ENCODE measurements at regions not wholly inside any gene's neighbourhood (a gene's known extent, or its start where the extent isn't known, plus 50 kb on each side); places are given as distances from the start of the nearest gene placed in this dataset.

DNA sequence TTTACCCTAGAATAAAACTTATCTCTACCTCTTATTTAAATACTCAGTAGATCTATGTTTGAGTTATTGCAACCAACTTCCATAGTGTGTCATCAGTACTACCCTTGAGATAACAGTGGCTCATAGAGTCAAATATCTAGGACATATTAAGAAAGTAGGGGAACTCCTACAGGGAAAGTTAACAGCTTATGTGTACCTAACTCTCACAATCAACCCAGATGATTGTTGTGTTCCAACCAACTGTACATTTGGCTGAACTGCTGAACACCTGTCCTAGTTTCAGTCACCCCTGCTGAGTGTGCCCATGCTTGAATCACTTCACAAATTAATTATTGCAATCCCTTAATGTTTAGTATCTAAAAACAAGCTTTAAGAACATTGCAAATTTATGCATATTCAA, 244.2 kb upstream of the GRID2 start:
- no peaks in the 10 kb centered on the region for H3K27me3 ChIP-seq (ENCODE audit: insufficient read depth, low read length, poor library complexity)
- no peak overlapping the region for H3K27ac ChIP-seq (ENCODE audit: low read length)
- DNase-seq (no peak), ATAC-seq (ENCODE audit: insufficient read depth, low read depth) (no peak)
- H3K36me3 ChIP-seq (ENCODE audit: insufficient read depth, low read length) = no peaks in the 10 kb centered on the region
- H3K9me3 ChIP-seq (ENCODE audit: insufficient read depth, low read length, severe bottlenecking) = no peaks in the 10 kb centered on the region
- no peak overlapping the region for H3K9ac ChIP-seq (ENCODE audit: low read depth, low read length)
- no peak for TF ChIP-seq EZH2 (IDR thresholded peaks at IDR 0.05; ENCODE audit: borderline replicate concordance, low read depth, low read length, severe bottlenecking)
- TF ChIP-seq, protein P1, sequence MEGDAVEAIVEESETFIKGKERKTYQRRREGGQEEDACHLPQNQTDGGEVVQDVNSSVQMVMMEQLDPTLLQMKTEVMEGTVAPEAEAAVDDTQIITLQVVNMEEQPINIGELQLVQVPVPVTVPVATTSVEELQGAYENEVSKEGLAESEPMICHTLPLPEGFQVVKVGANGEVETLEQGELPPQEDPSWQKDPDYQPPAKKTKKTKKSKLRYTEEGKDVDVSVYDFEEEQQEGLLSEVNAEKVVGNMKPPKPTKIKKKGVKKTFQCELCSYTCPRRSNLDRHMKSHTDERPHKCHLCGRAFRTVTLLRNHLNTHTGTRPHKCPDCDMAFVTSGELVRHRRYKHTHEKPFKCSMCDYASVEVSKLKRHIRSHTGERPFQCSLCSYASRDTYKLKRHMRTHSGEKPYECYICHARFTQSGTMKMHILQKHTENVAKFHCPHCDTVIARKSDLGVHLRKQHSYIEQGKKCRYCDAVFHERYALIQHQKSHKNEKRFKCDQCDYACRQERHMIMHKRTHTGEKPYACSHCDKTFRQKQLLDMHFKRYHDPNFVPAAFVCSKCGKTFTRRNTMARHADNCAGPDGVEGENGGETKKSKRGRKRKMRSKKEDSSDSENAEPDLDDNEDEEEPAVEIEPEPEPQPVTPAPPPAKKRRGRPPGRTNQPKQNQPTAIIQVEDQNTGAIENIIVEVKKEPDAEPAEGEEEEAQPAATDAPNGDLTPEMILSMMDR (IDR thresholded peaks at IDR 0.05; ENCODE audit: borderline replicate concordance, extremely low read depth, low read length, poor library complexity, severe bottlenecking) = no peak
- no peaks in the 10 kb centered on the region for H4K20me1 ChIP-seq (ENCODE audit: insufficient read depth, low read length)
- no peaks in the 10 kb centered on the region for H3K4me1 ChIP-seq (ENCODE audit: insufficient read depth, low read length)
- H3K4me3 ChIP-seq (ENCODE audit: low read depth in 1 of 2, low read length in 2 of 2) = no peak overlapping the region
- H3K79me2 ChIP-seq (ENCODE audit: insufficient read depth, low read length) = no peaks in the 10 kb centered on the region
- no peak overlapping the region for H2AFZ ChIP-seq (ENCODE audit: low read depth, low read length)
- no peak overlapping the region for H3K4me2 ChIP-seq (ENCODE audit: insufficient read depth, low read length)

DNA sequence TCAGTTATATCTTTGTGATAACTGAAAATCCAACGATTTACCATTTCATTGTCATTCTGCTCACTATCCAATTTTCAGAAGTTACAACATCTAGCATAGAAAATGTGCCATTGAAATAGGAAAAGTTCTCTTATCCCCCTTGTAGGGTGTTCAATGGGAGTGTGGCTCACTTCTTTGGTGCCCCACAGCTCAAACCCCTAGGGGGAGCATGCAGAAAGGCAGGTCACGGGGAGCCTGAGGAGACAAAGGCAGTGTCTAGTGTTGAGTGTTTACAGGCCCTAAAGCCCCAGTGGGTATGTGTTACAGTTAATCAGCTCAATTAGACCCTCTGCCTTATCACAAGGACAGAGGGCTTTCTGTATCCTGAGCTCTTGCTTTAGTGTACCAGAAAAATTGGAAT, 243.4 kb upstream of the GRID2 start:
- H3K27me3 ChIP-seq (ENCODE audit: insufficient read depth, low read length, poor library complexity) = no peaks in the 10 kb centered on the region
- no peaks in the 10 kb centered on the region for H3K4me1 ChIP-seq (ENCODE audit: insufficient read depth, low read length)
- DNase-seq (no peak), ATAC-seq (ENCODE audit: insufficient read depth, low read depth) (no peak)
- no peaks in the 10 kb centered on the region for H3K36me3 ChIP-seq (ENCODE audit: insufficient read depth, low read length)
- no peak overlapping the region for H3K9ac ChIP-seq (ENCODE audit: low read depth, low read length)
- H3K27ac ChIP-seq (ENCODE audit: low read length) = no peak overlapping the region
- no peaks in the 10 kb centered on the region for H4K20me1 ChIP-seq (ENCODE audit: insufficient read depth, low read length)
- no peaks in the 10 kb centered on the region for H3K9me3 ChIP-seq (ENCODE audit: insufficient read depth, low read length, severe bottlenecking)
- no peak overlapping the region for H3K4me2 ChIP-seq (ENCODE audit: insufficient read depth, low read length)
- H2AFZ ChIP-seq (ENCODE audit: low read depth, low read length) = no peak overlapping the region
- H3K4me3 ChIP-seq (ENCODE audit: low read depth in 1 of 2, low read length in 2 of 2) = no peak overlapping the region
- no peaks in the 10 kb centered on the region for H3K79me2 ChIP-seq (ENCODE audit: insufficient read depth, low read length)
- no peak for TF ChIP-seq EZH2 (IDR thresholded peaks at IDR 0.05; ENCODE audit: borderline replicate concordance, low read depth, low read length, severe bottlenecking)
- TF ChIP-seq, protein P1 (IDR thresholded peaks at IDR 0.05; ENCODE audit: borderline replicate concordance, extremely low read depth, low read length, poor library complexity, severe bottlenecking) = no peak

DNA sequence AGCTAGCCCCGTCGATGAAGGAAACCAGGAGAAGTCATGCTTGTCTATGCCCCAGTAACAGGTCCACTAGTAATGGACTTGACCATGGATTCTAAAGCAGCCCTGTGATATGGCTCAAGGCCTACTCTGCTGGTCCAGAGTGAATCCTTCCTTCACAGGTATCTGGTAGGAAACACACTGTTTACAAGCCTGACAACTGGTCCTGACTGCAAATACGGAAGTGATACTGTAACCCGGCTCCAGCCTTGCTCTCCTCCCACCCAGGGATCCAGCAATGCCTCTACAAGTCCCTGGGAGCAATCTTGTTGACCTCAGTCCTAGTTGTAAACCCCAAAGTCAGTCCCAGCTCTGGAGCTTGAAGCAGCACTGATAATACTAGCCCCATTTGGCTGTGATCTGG, 239.2 kb upstream of the GRID2 start:
- no peak overlapping the region for H3K27ac ChIP-seq (ENCODE audit: low read length)
- no peak overlapping the region for H3K4me2 ChIP-seq (ENCODE audit: insufficient read depth, low read length)
- H2AFZ ChIP-seq (ENCODE audit: low read depth, low read length) = no peak overlapping the region
- H3K9me3 ChIP-seq (ENCODE audit: insufficient read depth, low read length, severe bottlenecking) = no peaks in the 10 kb centered on the region
- H3K4me3 ChIP-seq (ENCODE audit: low read depth in 1 of 2, low read length in 2 of 2) = no peak overlapping the region
- no peaks in the 10 kb centered on the region for H4K20me1 ChIP-seq (ENCODE audit: insufficient read depth, low read length)
- H3K9ac ChIP-seq (ENCODE audit: low read depth, low read length) = no peak overlapping the region
- H3K36me3 ChIP-seq (ENCODE audit: insufficient read depth, low read length) = no peaks in the 10 kb centered on the region
- no peaks in the 10 kb centered on the region for H3K27me3 ChIP-seq (ENCODE audit: insufficient read depth, low read length, poor library complexity)
- no peak for TF ChIP-seq EZH2 (IDR thresholded peaks at IDR 0.05; ENCODE audit: borderline replicate concordance, low read depth, low read length, severe bottlenecking)
- TF ChIP-seq, protein P1 (IDR thresholded peaks at IDR 0.05; ENCODE audit: borderline replicate concordance, extremely low read depth, low read length, poor library complexity, severe bottlenecking) = no peak
- ATAC-seq (ENCODE audit: insufficient read depth, low read depth) (no peak), DNase-seq (no peak)
- no peaks in the 10 kb centered on the region for H3K4me1 ChIP-seq (ENCODE audit: insufficient read depth, low read length)
- no peaks in the 10 kb centered on the region for H3K79me2 ChIP-seq (ENCODE audit: insufficient read depth, low read length)

DNA sequence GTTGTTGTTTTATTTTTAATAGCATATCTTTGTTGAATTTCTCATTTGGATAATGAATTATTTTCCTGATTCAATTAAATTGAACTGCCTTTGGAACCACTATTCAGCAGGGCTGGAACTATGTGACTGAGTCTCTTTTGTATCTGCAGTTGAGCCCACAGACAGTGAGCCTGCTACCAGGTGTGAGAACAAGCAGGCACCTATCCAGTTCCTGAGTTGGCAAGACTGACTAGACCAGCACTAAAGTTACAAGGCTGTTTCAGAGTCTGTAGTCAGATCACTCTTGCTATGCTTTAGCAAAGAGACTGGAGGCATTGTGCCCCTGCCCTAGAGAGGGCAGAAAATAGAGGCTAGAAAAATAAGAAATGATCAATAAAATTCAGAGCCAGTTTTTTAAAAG, 237.3 kb upstream of the GRID2 start:
- no peaks in the 10 kb centered on the region for H4K20me1 ChIP-seq (ENCODE audit: insufficient read depth, low read length)
- TF ChIP-seq EZH2 (IDR thresholded peaks at IDR 0.05; ENCODE audit: borderline replicate concordance, low read depth, low read length, severe bottlenecking) = no peak
- TF ChIP-seq, protein P1 (IDR thresholded peaks at IDR 0.05; ENCODE audit: borderline replicate concordance, extremely low read depth, low read length, poor library complexity, severe bottlenecking) = no peak
- H2AFZ ChIP-seq (ENCODE audit: low read depth, low read length) = no peak overlapping the region
- no peak overlapping the region for H3K4me2 ChIP-seq (ENCODE audit: insufficient read depth, low read length)
- no peak overlapping the region for H3K4me3 ChIP-seq (ENCODE audit: low read depth in 1 of 2, low read length in 2 of 2)
- H3K4me1 ChIP-seq (ENCODE audit: insufficient read depth, low read length) = no peaks in the 10 kb centered on the region
- H3K79me2 ChIP-seq (ENCODE audit: insufficient read depth, low read length) = no peaks in the 10 kb centered on the region
- ATAC-seq (ENCODE audit: insufficient read depth, low read depth) = no peak
- peaks cover 8% of the 10 kb centered on the region for H3K9me3 ChIP-seq (ENCODE audit: insufficient read depth, low read length, severe bottlenecking)
- no peak for DNase-seq
- H3K9ac ChIP-seq (ENCODE audit: low read depth, low read length) = no peak overlapping the region
- no peaks in the 10 kb centered on the region for H3K27me3 ChIP-seq (ENCODE audit: insufficient read depth, low read length, poor library complexity)
- H3K27ac ChIP-seq (ENCODE audit: low read length) = no peak overlapping the region
- no peaks in the 10 kb centered on the region for H3K36me3 ChIP-seq (ENCODE audit: insufficient read depth, low read length)
